SK-N-SH (cell line): ENCODE measurements at regions not wholly inside any gene's neighbourhood (a gene's known extent, or its start where the extent isn't known, plus 50 kb on each side); places are given as distances from the start of the nearest gene placed in this dataset.

Source experiments
- CTCF ChIA-PET: fragments of 300-600, 350-600 bp; formaldehyde crosslinking; extraction: SDS; loops from one replicate; lab custom pipeline; 2021; lab: Yijun Ruan, JAX
- POLR2A ChIA-PET: fragments of 350-600 bp; sonication (Branson Sonifier 250); formaldehyde crosslinking; extraction: SDS; loops from one replicate; lab custom pipeline; 2020; ENCODE audit warnings: antibody characterized with exemption, inconsistent platforms; lab: Yijun Ruan, JAX
- DNase-seq: peaks from one replicate; pipeline ENCODE4 v3.0.0; 2012
- H2AFZ ChIP-seq: fragments of 200-600 bp; sonication (generic); 2 replicates; pipeline ENCODE4 v1.8.1; 2016; ENCODE audit warnings: antibody characterized with exemption, mild to moderate bottlenecking, low read depth
- H3F3A ChIP-seq: fragments of 200-600 bp; sonication (generic); replicated peaks from 2 replicates; pipeline ENCODE3; 2016; ENCODE audit warnings: antibody characterized with exemption, mild to moderate bottlenecking; ENCODE audit not compliant: insufficient read depth
- H3K27ac ChIP-seq, 2 experiments: fragments of 200-500 bp in 1 of 2; fragments of 200-600 bp in 1 of 2; sonication (Bioruptor generic) in 1 of 2; sonication (generic), shearing (Covaris generic) in 1 of 2; 2 replicates each; pipeline versions ENCODE4 v1.5.1 to v1.6.1; 2014 to 2016; ENCODE audit warnings: low read depth in 2 of 2, inconsistent platforms in 1 of 2, low read length in 1 of 2, mild to moderate bottlenecking in 1 of 2, mixed read lengths in 1 of 2
- H3K27me3 ChIP-seq: fragments of 200-600 bp; sonication (generic), shearing (Covaris generic); 2 replicates; pipeline ENCODE4 v1.6.1; 2016; ENCODE audit warnings: mixed run types; ENCODE audit not compliant: insufficient read depth
- H3K36me3 ChIP-seq, 2 experiments: fragments of 200-500 bp in 1 of 2; fragments of 200-600 bp in 1 of 2; sonication (Bioruptor generic) in 1 of 2; sonication (generic) in 1 of 2; replicated peaks in 1 of 2; 2 replicates each; pipeline versions ENCODE3 to v1.5.1; 2014 to 2016; ENCODE audit warnings: low read length in 1 of 2, mild to moderate bottlenecking in 1 of 2; ENCODE audit not compliant: insufficient read depth in 2 of 2, control insufficient read depth in 1 of 2
- H3K4me1 ChIP-seq, 2 experiments: fragments of 200-500 bp in 1 of 2; fragments of 200-600 bp in 1 of 2; sonication (Bioruptor generic) in 1 of 2; sonication (generic), shearing (Covaris generic) in 1 of 2; 2 replicates each; pipeline versions ENCODE4 v1.5.1 to v1.6.1; 2014 to 2016; ENCODE audit warnings: low read depth in 1 of 2, low read length in 1 of 2, mixed run types in 1 of 2; ENCODE audit not compliant: insufficient read depth in 2 of 2, control insufficient read depth in 1 of 2
- H3K4me2 ChIP-seq: fragments of 200-600 bp; sonication (generic), shearing (Covaris generic); 2 replicates; pipeline ENCODE4 v1.6.1; 2017; ENCODE audit warnings: mixed run types
- H3K4me3 ChIP-seq, 2 experiments: fragments of 200-500 bp in 1 of 2; fragments of 200-600 bp in 1 of 2; sonication (Bioruptor generic) in 1 of 2; sonication (generic), shearing (Covaris generic) in 1 of 2; 2 replicates each; pipeline versions ENCODE4 v1.5.1 to v1.8.1; 2014 to 2016; ENCODE audit warnings: low read depth in 2 of 2, inconsistent platforms in 1 of 2, low read length in 1 of 2, mild to moderate bottlenecking in 1 of 2, mixed read lengths in 1 of 2, moderate library complexity in 1 of 2
- H3K79me2 ChIP-seq: fragments of 200-600 bp; sonication (generic); 2 replicates; pipeline ENCODE4 v1.8.1; 2017; ENCODE audit warnings: mild to moderate bottlenecking; ENCODE audit not compliant: insufficient read depth
- H3K9ac ChIP-seq: fragments of 200-600 bp; sonication (generic); 2 replicates; pipeline ENCODE4 v1.6.1; 2017; ENCODE audit warnings: mixed run types
- H3K9me2 ChIP-seq: fragments of 200-600 bp; sonication (generic); 2 replicates; pipeline ENCODE4 v1.6.1; 2017; ENCODE audit warnings: mixed run types
- H3K9me3 ChIP-seq: fragments of 200-600 bp; sonication (generic); 2 replicates; pipeline ENCODE4 v1.6.1; 2017; ENCODE audit warnings: mixed run types, mild to moderate bottlenecking, moderate library complexity
- H4K20me1 ChIP-seq: fragments of 200-600 bp; sonication (generic); 2 replicates; pipeline ENCODE4 v1.6.1; 2017; ENCODE audit warnings: mild to moderate bottlenecking, mixed run types; ENCODE audit not compliant: insufficient read depth
- CHD2 ChIP-seq: fragments of 150-350 bp; IDR thresholded peaks from 2 replicates; pipeline ENCODE4 v1.6.1; 2018; ENCODE audit warnings: low read length; ENCODE audit not compliant: partially characterized antibody
- CTCF ChIP-seq: fragments of 200-600 bp; sonication (generic); IDR thresholded peaks from 2 replicates; pipeline ENCODE4 v1.6.1; 2017; ENCODE audit warnings: antibody characterized with exemption, mild to moderate bottlenecking, moderate library complexity
- ELF1 ChIP-seq: IDR thresholded peaks from 2 replicates; pipeline ENCODE4 v1.4.0; 2012
- EP300 ChIP-seq, 2 experiments: IDR thresholded peaks; 2 replicates each; pipeline versions ENCODE4 v1.4.0 to v1.6.1; 2012; ENCODE audit warnings: borderline replicate concordance in 1 of 2, low read depth in 1 of 2, low read length in 1 of 2
- FOXM1 ChIP-seq: IDR thresholded peaks from 2 replicates; pipeline ENCODE4 v1.4.0; 2012; ENCODE audit warnings: low read depth, mild to moderate bottlenecking
- IRF3 ChIP-seq: fragments of 150-350 bp; IDR thresholded peaks from 2 replicates; pipeline ENCODE4 v1.6.1; 2016; ENCODE audit warnings: mild to moderate bottlenecking, low read depth, low read length
- MEF2A ChIP-seq: IDR thresholded peaks from 2 replicates; pipeline ENCODE4 v1.4.0; 2012; ENCODE audit warnings: low read depth, borderline replicate concordance
- MXI1 ChIP-seq: IDR thresholded peaks from 2 replicates; pipeline ENCODE4 v1.6.1; 2012; ENCODE audit warnings: mild to moderate bottlenecking, low read depth, low read length, improper control_type of control experiment
- POLR2AphosphoS5 ChIP-seq: IDR thresholded peaks from 2 replicates; pipeline ENCODE4 v1.6.1; 2012; ENCODE audit warnings: low read depth, low read length
- RCOR1 ChIP-seq: fragments of 150-350 bp; IDR thresholded peaks from 2 replicates; pipeline ENCODE4 v1.6.1; 2017; ENCODE audit warnings: antibody characterized with exemption, low read length
- RFX5 ChIP-seq: IDR thresholded peaks from 2 replicates; pipeline ENCODE4 v1.6.1; 2012; ENCODE audit warnings: mild to moderate bottlenecking, improper control_type of control experiment, low read length
- RXRA ChIP-seq: IDR thresholded peaks from 2 replicates; pipeline ENCODE4 v1.4.0; 2012; ENCODE audit warnings: low read depth, mild to moderate bottlenecking, borderline replicate concordance
- SIN3A ChIP-seq: IDR thresholded peaks from 2 replicates; pipeline ENCODE4 v1.6.1; 2012; ENCODE audit warnings: low read depth, mild to moderate bottlenecking, low read length, moderate library complexity, borderline replicate concordance
- TCF12 ChIP-seq: IDR thresholded peaks from 2 replicates; pipeline ENCODE4 v1.4.0; 2012
- TEAD4 ChIP-seq: IDR thresholded peaks from 2 replicates; pipeline ENCODE4 v1.4.0; 2012; ENCODE audit warnings: mild to moderate bottlenecking, borderline replicate concordance; ENCODE audit not compliant: insufficient read depth
- USF1 ChIP-seq: IDR thresholded peaks from 2 replicates; pipeline ENCODE4 v1.4.0; 2012; ENCODE audit warnings: low read depth, borderline replicate concordance
- ZBTB33 ChIP-seq: IDR thresholded peaks from 2 replicates; pipeline ENCODE4 v1.4.0; 2012; ENCODE audit warnings: low read depth, borderline replicate concordance
- WGBS: methylation state at CpG from one replicate; pipeline ENCODE4 v1.1.6; 2017; ENCODE audit warnings: low lambda C conversion rate; 5-methylcytosine and 5-hydroxymethylcytosine counted together

- H3K9me3 ChIP-seq = no peaks in the 10 kb centered on the region
- no peak overlapping the region for H2AFZ ChIP-seq
- CTCF ChIA-PET = interaction anchor here (0.7 kb wide), 1 partner anchor 14 kb away, joined by 3 read pairs; no protein-coding TSS in a partner anchor
- no peaks in the 10 kb centered on the region for H4K20me1 ChIP-seq
- no peak overlapping the region for H3K27ac ChIP-seq
- H3F3A ChIP-seq = no peaks in the 10 kb centered on the region
- POLR2A ChIA-PET = no interaction called here
- H3K79me2 ChIP-seq = no peaks in the 10 kb centered on the region
- TF ChIP-seq SIN3A = no peak
- no peak for TF ChIP-seq RFX5
- TF ChIP-seq CHD2 = no peak
- TF ChIP-seq POLR2AphosphoS5 = no peak
- TF ChIP-seq RXRA = no peak
- no peak for TF ChIP-seq CTCF
- no peak for TF ChIP-seq USF1
- TF ChIP-seq ZBTB33 = no peak
- DNase-seq = no peak
- H3K4me1 ChIP-seq = peaks cover 0 to 2% of the 10 kb centered on the region in 2 experiments; a peak in 3 of 4 replicates
- H3K4me3 ChIP-seq = no peak overlapping the region
- no peaks in the 10 kb centered on the region for H3K27me3 ChIP-seq
- H3K36me3 ChIP-seq = no peaks in the 10 kb centered on the region
- 73% methylated on average over 2 of the region's 2 CpGs for WGBS
- no peaks in the 10 kb centered on the region for H3K9me2 ChIP-seq
- no peak overlapping the region for H3K4me2 ChIP-seq
- no peak overlapping the region for H3K9ac ChIP-seq
These were observed 184.2 kb downstream of the LACC1 start for GRCh38 chr13:44063881-44064280.

DNA sequence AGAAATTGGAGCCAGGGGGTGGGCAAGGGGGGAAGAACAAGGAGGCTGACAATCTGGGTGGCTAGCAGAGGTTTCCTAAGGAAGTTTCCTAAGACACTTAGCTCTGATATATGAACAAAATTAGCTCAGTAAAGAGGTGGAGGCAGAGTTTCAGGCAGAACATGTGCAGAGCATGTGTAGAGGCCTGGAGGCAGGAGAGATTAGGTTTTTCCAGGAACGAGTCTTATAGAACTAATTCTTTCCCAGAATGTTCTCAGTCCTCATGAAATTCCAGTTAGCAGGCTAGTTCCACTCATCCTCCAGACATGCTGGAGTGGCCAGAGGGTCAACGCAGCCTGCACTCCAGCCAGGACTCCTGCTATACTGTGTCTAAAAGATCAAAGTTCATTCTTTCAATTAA is 184.7 kb downstream of the LACC1 start:
- 51% methylated on average over 2 of the region's 2 CpGs for WGBS
- Histone ChIP-seq H2AFZ (no peak overlapping the region), H3K9ac (no peak overlapping the region), H3K27ac (no peak overlapping the region), H3K79me2 (no peaks in the 10 kb centered on the region), H3K9me2 (no peaks in the 10 kb centered on the region), H3K4me3 (no peak overlapping the region), H3F3A (no peaks in the 10 kb centered on the region), H3K36me3 (no peaks in the 10 kb centered on the region), H3K4me2 (no peak overlapping the region), H3K27me3 (no peaks in the 10 kb centered on the region), H3K9me3 (no peaks in the 10 kb centered on the region), H4K20me1 (no peaks in the 10 kb centered on the region), H3K4me1 (peaks cover 0 to 3% of the 10 kb centered on the region in 2 experiments)
- CTCF ChIA-PET = no interaction called here
- no peak for DNase-seq
- POLR2A ChIA-PET = no interaction called here
- TF ChIP-seq ELF1 = no peak
- TF ChIP-seq RCOR1 = no peak
- TF ChIP-seq EP300 (IDR thresholded peaks at IDR 0.05; ENCODE audit: borderline replicate concordance in 1 of 2, low read depth in 1 of 2, low read length in 1 of 2) = no peak
- no peak for TF ChIP-seq TEAD4
- no peak for TF ChIP-seq TCF12
- no peak for TF ChIP-seq MXI1
- TF ChIP-seq MEF2A = no peak
- no peak for TF ChIP-seq IRF3
- TF ChIP-seq FOXM1 = no peak
